Epithelial cell of proximal tubule (primary cell): ENCODE measurements at regions not wholly inside any gene's neighbourhood (a gene's known extent, or its start where the extent isn't known, plus 50 kb on each side); places are given as distances from the start of the nearest gene placed in this dataset.
"Not testable (repeated sequence)": the region's sequence is repeated elsewhere in the genome, so short reads cannot be mapped to it uniquely, and the experiment has no call there.

Source experiments
- DNase-seq: peaks from one replicate; pipeline ENCODE4 v3.0.0-alpha.2; 2011; ENCODE audit warnings: low read depth
- H3K4me3 ChIP-seq: 2 replicates; pipeline ENCODE4 v1.5.1; 2011; ENCODE audit warnings: low read depth, mild to moderate bottlenecking, low read length
- CTCF ChIP-seq: conservative IDR thresholded peaks from 2 replicates; pipeline ENCODE4 v1.5.1; 2012; ENCODE audit warnings: low read depth, mild to moderate bottlenecking, low read length

DNA sequence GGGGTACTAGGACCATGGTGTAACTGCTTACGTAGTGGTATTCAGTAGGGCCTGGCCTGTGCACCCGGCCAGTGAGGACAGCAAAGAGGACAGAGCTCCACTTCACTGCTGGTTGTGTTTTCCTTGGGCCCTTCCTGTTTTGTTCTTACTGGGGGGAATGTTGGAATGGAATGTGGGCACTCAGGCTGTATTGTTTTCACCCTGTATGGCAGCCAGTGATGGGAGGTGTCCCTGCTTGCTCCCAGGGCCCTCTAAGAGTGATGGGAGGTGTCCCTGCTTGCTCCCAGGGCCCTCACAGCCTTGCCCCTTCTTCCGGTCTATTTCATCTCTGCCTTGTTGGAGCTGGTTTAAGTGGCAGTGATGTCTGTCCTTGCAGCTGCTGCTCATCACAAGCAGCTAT, 158.0 kb downstream of the ATP6V0E2 start:
- H3K4me3 ChIP-seq, DNase-seq: not testable (repeated sequence)

GRCh38 chr7:150033711-150034110, 159.9 kb downstream of the ATP6V0E2 start:
- H3K4me3 ChIP-seq, DNase-seq: not testable (repeated sequence)

- not testable (repeated sequence) for DNase-seq, H3K4me3 ChIP-seq
Observed at GRCh38 chr7:150035769-150036168, 162.0 kb downstream of the ATP6V0E2 start.

DNA sequence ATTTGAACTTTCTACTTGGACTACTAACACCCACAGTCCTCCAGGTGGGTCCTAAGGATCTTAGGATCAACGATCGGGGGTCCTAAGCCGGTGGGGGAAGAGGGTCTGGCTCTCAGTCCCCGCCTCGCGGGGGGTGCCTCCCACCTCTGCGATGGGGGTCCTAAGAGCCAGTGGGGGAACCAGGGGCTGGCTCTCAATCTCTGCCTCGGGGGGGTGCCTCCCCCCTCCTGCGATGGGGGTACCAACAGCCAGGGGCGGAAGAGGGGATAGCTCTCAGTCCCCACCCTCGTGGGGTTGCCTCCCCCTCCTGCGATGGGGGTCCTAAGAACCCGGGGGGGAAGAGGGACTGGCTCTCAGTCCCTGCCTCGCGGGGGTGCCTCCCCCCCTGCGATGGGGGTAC, 165.3 kb downstream of the ATP6V0E2 start:
- H3K4me3 ChIP-seq, DNase-seq: not testable (repeated sequence)

- H3K4me3 ChIP-seq, DNase-seq: not testable (repeated sequence)
Observed at GRCh38 chr7:150042281-150042680, 168.5 kb downstream of the ATP6V0E2 start.

GRCh38 chr7:150044771-150045170, 171.0 kb downstream of the ATP6V0E2 start:
- not testable (repeated sequence) for H3K4me3 ChIP-seq, DNase-seq

DNA sequence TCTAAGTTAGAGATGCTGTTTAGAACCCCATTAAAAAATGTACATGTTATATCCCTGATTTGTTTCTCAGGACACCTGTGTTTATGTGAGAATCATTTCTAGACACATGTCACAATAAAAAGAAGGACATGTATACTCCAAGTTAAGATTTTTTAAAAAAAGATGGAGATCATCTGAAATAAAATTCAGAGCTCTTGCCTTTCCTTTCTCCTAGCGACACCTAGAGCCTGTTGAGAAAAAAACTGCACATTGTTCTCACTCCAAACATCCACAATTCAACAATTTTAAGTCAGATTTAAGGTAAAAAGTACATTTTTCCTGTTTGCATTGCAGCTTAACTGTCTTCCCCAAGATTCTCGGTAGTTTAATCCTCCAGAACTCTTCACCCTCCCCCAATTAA, 171.8 kb downstream of the ATP6V0E2 start:
- not testable (repeated sequence) for DNase-seq, H3K4me3 ChIP-seq
- TF ChIP-seq CTCF = peak; percentile 15

GRCh38 chr7:150046290-150047194, 172.8 kb downstream of the ATP6V0E2 start:
- not testable (repeated sequence) for H3K4me3 ChIP-seq, DNase-seq

GRCh38 chr7:150047329-150047728, 173.6 kb downstream of the ATP6V0E2 start:
- DNase-seq = not testable (repeated sequence)
- peak overlapping the region; percentile 34 for H3K4me3 ChIP-seq

- peak overlapping the region; percentile 34 for H3K4me3 ChIP-seq
- DNase-seq = not testable (repeated sequence)
Observed at GRCh38 chr7:150047772-150048171, 174.0 kb downstream of the ATP6V0E2 start.

GRCh38 chr7:150048244-150049011, 174.7 kb downstream of the ATP6V0E2 start:
- H3K4me3 ChIP-seq = peak overlapping the region; percentile 45
- TF ChIP-seq CTCF = peak; percentile 7
- not testable (repeated sequence) for DNase-seq

- DNase-seq = not testable (repeated sequence)
- H3K4me3 ChIP-seq = peak overlapping the region; percentile 45
Observed at GRCh38 chr7:150049012-150049655, 175.4 kb downstream of the ATP6V0E2 start.

DNA sequence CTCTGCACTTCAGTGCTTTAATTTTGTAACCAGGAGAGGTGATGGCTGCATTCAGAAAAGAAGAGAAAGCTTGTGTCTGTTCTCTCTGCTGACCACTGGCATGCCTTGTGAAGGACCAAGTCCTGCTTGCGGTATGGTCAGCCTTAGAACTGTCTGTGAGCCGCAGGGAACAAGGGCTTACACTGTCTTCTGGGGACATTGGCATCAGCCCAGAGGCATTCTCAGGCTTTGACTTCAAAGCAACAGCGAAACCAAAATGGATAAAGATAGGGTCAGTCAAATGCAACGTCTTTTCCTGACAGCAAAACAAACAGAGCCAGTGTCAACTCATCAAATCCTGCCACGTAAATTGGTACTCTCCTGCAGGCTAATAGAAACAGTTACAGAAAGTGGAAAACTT, 179.6 kb downstream of the ATP6V0E2 start:
- not testable (repeated sequence) for H3K4me3 ChIP-seq, DNase-seq

- not testable (repeated sequence) for DNase-seq, H3K4me3 ChIP-seq
Observed at GRCh38 chr7:150054242-150054641, 180.5 kb downstream of the ATP6V0E2 start.
